ENCODE measurements at regions not wholly inside any gene's neighbourhood (a gene's known extent, or its start where the extent isn't known, plus 50 kb on each side); places are given as distances from the start of the nearest gene placed in this dataset.
"Not testable (repeated sequence)": the region's sequence is repeated elsewhere in the genome, so short reads cannot be mapped to it uniquely, and the experiment has no call there.

- H3K27me3 Mint-ChIP-seq; H3K4me3 Mint-ChIP-seq; H3K4me1 ChIP-seq (ENCODE audit: control insufficient read depth in 1 of 2, extremely low read depth in 1 of 2, insufficient read depth in 2 of 2, low read length in 2 of 2); CTCF ChIA-PET; H3K4me1 Mint-ChIP-seq; DNase-seq; H3K36me3 ChIP-seq (ENCODE audit: control insufficient read depth in 2 of 2, extremely low read depth in 1 of 2, insufficient read depth in 1 of 2, low read length in 1 of 2); H3K27ac ChIP-seq (ENCODE audit: low read length); H3K27ac Mint-ChIP-seq; H3K27me3 ChIP-seq (replicated peaks in 1 of 2; ENCODE audit: control insufficient read depth in 2 of 2, extremely low read depth in 1 of 2, insufficient read depth in 2 of 2, low read length in 1 of 2); POLR2A ChIA-PET; H3K9me3 Mint-ChIP-seq; H3K9me3 ChIP-seq; H3K36me3 Mint-ChIP-seq; H3K4me3 ChIP-seq (ENCODE audit: control insufficient read depth in 1 of 2, extremely low read depth in 1 of 2, low read length in 1 of 2); ATAC-seq (replicated peaks in 1 of 4): not testable (repeated sequence)
- 87% methylated on average over 9 of the region's 36 CpGs for WGBS (ENCODE audit: insufficient coverage)
Measured at GRCh38 chr11:106317208-106317773, 239.8 kb downstream of the AASDHPPT start.

GRCh38 chr11:106321601-106322000, 244.1 kb downstream of the AASDHPPT start:
- Mint-ChIP-seq H3K27me3 (peaks cover 0 to 3% of the 10 kb centered on the region in 2 donors), H3K9me3 (peaks cover 0 to 12% (median 5%) of the 10 kb centered on the region in 3 donors), H3K4me3 (no peak overlapping the region), H3K36me3 (no peaks in the 10 kb centered on the region), H3K4me1 (no peaks in the 10 kb centered on the region), H3K27ac (no peak overlapping the region)
- H3K4me1 ChIP-seq (ENCODE audit: control insufficient read depth in 1 of 2, extremely low read depth in 1 of 2, insufficient read depth in 2 of 2, low read length in 2 of 2), result no peaks in the 10 kb centered on the region
- H3K27ac ChIP-seq (ENCODE audit: low read length), result no peak overlapping the region
- ChIA-PET CTCF (no interaction called here), POLR2A (no interaction called here)
- no peak for DNase-seq
- H3K9me3 ChIP-seq, result no peaks in the 10 kb centered on the region
- H3K36me3 ChIP-seq (ENCODE audit: control insufficient read depth in 2 of 2, extremely low read depth in 1 of 2, insufficient read depth in 1 of 2, low read length in 1 of 2), result no peaks in the 10 kb centered on the region
- 57% methylated on average over 1 of the region's 1 CpG for WGBS (ENCODE audit: insufficient coverage)
- no peaks in the 10 kb centered on the region for H3K27me3 ChIP-seq (replicated peaks in 1 of 2; ENCODE audit: control insufficient read depth in 2 of 2, extremely low read depth in 1 of 2, insufficient read depth in 2 of 2, low read length in 1 of 2)
- no peak for ATAC-seq (replicated peaks in 1 of 4)
- H3K4me3 ChIP-seq (ENCODE audit: control insufficient read depth in 1 of 2, extremely low read depth in 1 of 2, low read length in 1 of 2), result no peak overlapping the region

- no peaks in the 10 kb centered on the region for H3K4me1 Mint-ChIP-seq
- no peak overlapping the region for H3K4me3 Mint-ChIP-seq
- H3K4me1 ChIP-seq (ENCODE audit: control insufficient read depth in 1 of 2, extremely low read depth in 1 of 2, insufficient read depth in 2 of 2, low read length in 2 of 2), result no peaks in the 10 kb centered on the region
Measured at GRCh38 chr11:106322106-106322505, 244.6 kb downstream of the AASDHPPT start.

GRCh38 chr11:106326087-106326486, 248.6 kb downstream of the AASDHPPT start:
- POLR2A ChIA-PET, result no interaction called here
- H3K9me3 Mint-ChIP-seq, result peaks cover 0 to 24% (median 5%) of the 10 kb centered on the region in 3 donors

More at GRCh38 chr11:106322106-106322505, 244.6 kb downstream of the AASDHPPT start:
- H3K9me3 ChIP-seq, result no peaks in the 10 kb centered on the region
- no peak overlapping the region for H3K27ac ChIP-seq (ENCODE audit: low read length)
- H3K4me3 ChIP-seq (ENCODE audit: control insufficient read depth in 1 of 2, extremely low read depth in 1 of 2, low read length in 1 of 2), result no peak overlapping the region
- WGBS (ENCODE audit: insufficient coverage), result no CpG with 5 or more reads among the region's 2 CpGs
- Mint-ChIP-seq H3K36me3 (no peaks in the 10 kb centered on the region), H3K27me3 (peaks cover 0 to 3% of the 10 kb centered on the region in 2 donors), H3K27ac (no peak overlapping the region), H3K9me3 (peaks cover 0 to 17% (median 5%) of the 10 kb centered on the region in 3 donors)
- H3K36me3 ChIP-seq (ENCODE audit: control insufficient read depth in 2 of 2, extremely low read depth in 1 of 2, insufficient read depth in 1 of 2, low read length in 1 of 2), result no peaks in the 10 kb centered on the region
- no peak for ATAC-seq (replicated peaks in 1 of 4)
- CTCF ChIA-PET, result no interaction called here
- no peaks in the 10 kb centered on the region for H3K27me3 ChIP-seq (replicated peaks in 1 of 2; ENCODE audit: control insufficient read depth in 2 of 2, extremely low read depth in 1 of 2, insufficient read depth in 2 of 2, low read length in 1 of 2)
- DNase-seq, result no peak
- POLR2A ChIA-PET, result no interaction called here

GRCh38 chr11:106327134-106327533, 249.7 kb downstream of the AASDHPPT start:
- Mint-ChIP-seq H3K9me3 (peaks cover 0 to 17% (median 5%) of the 10 kb centered on the region in 3 donors), H3K36me3 (no peaks in the 10 kb centered on the region), H3K27ac (no peak overlapping the region), H3K27me3 (no peaks in the 10 kb centered on the region), H3K4me3 (no peak overlapping the region), H3K4me1 (no peaks in the 10 kb centered on the region)
- Histone ChIP-seq H3K27me3 (replicated peaks in 1 of 2; ENCODE audit: control insufficient read depth in 2 of 2, extremely low read depth in 1 of 2, insufficient read depth in 2 of 2, low read length in 1 of 2) (no peaks in the 10 kb centered on the region), H3K9me3 (no peaks in the 10 kb centered on the region), H3K4me1 (ENCODE audit: control insufficient read depth in 1 of 2, extremely low read depth in 1 of 2, insufficient read depth in 2 of 2, low read length in 2 of 2) (no peaks in the 10 kb centered on the region), H3K36me3 (ENCODE audit: control insufficient read depth in 2 of 2, extremely low read depth in 1 of 2, insufficient read depth in 1 of 2, low read length in 1 of 2) (no peaks in the 10 kb centered on the region), H3K4me3 (ENCODE audit: control insufficient read depth in 1 of 2, extremely low read depth in 1 of 2, low read length in 1 of 2) (no peak overlapping the region), H3K27ac (ENCODE audit: low read length) (no peak overlapping the region)
- 100% methylated on average over 1 of the region's 3 CpGs for WGBS (ENCODE audit: insufficient coverage)
- no peak for DNase-seq
- ChIA-PET CTCF (no interaction called here), POLR2A (no interaction called here)
- no peak for ATAC-seq (replicated peaks in 1 of 4)

More at GRCh38 chr11:106326087-106326486, 248.6 kb downstream of the AASDHPPT start:
- Mint-ChIP-seq H3K36me3 (no peaks in the 10 kb centered on the region), H3K27ac (no peak overlapping the region), H3K27me3 (peaks cover 0 to 3% of the 10 kb centered on the region in 2 donors), H3K4me3 (no peak overlapping the region), H3K4me1 (no peaks in the 10 kb centered on the region)
- Histone ChIP-seq H3K27me3 (replicated peaks in 1 of 2; ENCODE audit: control insufficient read depth in 2 of 2, extremely low read depth in 1 of 2, insufficient read depth in 2 of 2, low read length in 1 of 2) (no peaks in the 10 kb centered on the region), H3K4me3 (ENCODE audit: control insufficient read depth in 1 of 2, extremely low read depth in 1 of 2, low read length in 1 of 2) (no peak overlapping the region), H3K4me1 (ENCODE audit: control insufficient read depth in 1 of 2, extremely low read depth in 1 of 2, insufficient read depth in 2 of 2, low read length in 2 of 2) (no peaks in the 10 kb centered on the region), H3K27ac (ENCODE audit: low read length) (no peak overlapping the region), H3K9me3 (no peaks in the 10 kb centered on the region), H3K36me3 (ENCODE audit: control insufficient read depth in 2 of 2, extremely low read depth in 1 of 2, insufficient read depth in 1 of 2, low read length in 1 of 2) (no peaks in the 10 kb centered on the region)
- CTCF ChIA-PET, result no interaction called here
- no peak for ATAC-seq (replicated peaks in 1 of 4)
- no CpG with 5 or more reads among the region's 3 CpGs for WGBS (ENCODE audit: insufficient coverage)
- no peak for DNase-seq

GRCh38 chr11:106327637-106328036, 250.2 kb downstream of the AASDHPPT start:
- Mint-ChIP-seq H3K9me3 (peaks cover 0 to 16% (median 5%) of the 10 kb centered on the region in 3 donors), H3K27me3 (no peaks in the 10 kb centered on the region), H3K4me1 (no peaks in the 10 kb centered on the region), H3K36me3 (no peaks in the 10 kb centered on the region), H3K4me3 (no peak overlapping the region), H3K27ac (no peak overlapping the region)
- Histone ChIP-seq H3K27me3 (replicated peaks in 1 of 2; ENCODE audit: control insufficient read depth in 2 of 2, extremely low read depth in 1 of 2, insufficient read depth in 2 of 2, low read length in 1 of 2) (no peaks in the 10 kb centered on the region), H3K9me3 (no peaks in the 10 kb centered on the region), H3K36me3 (ENCODE audit: control insufficient read depth in 2 of 2, extremely low read depth in 1 of 2, insufficient read depth in 1 of 2, low read length in 1 of 2) (no peaks in the 10 kb centered on the region), H3K4me3 (ENCODE audit: control insufficient read depth in 1 of 2, extremely low read depth in 1 of 2, low read length in 1 of 2) (no peak overlapping the region), H3K27ac (ENCODE audit: low read length) (no peak overlapping the region), H3K4me1 (ENCODE audit: control insufficient read depth in 1 of 2, extremely low read depth in 1 of 2, insufficient read depth in 2 of 2, low read length in 2 of 2) (no peaks in the 10 kb centered on the region)
- POLR2A ChIA-PET, result no interaction called here
- CTCF ChIA-PET, result no interaction called here
- no peak for ATAC-seq (replicated peaks in 1 of 4)
- no peak for DNase-seq

Measured in T-cell (primary cell).